Body of pancreas (tissue), 4 donors: ENCODE measurements at regions not wholly inside any gene's neighbourhood (a gene's known extent, or its start where the extent isn't known, plus 50 kb on each side); places are given as distances from the start of the nearest gene placed in this dataset.

ENCODE experiments used
- POLR2A ChIP-seq, 3 donors: fragments of 450-650 bp; IDR thresholded peaks; one replicate each; pipeline ENCODE4 v1.6.1; 2016; ENCODE audit warnings: antibody characterized with exemption in 3 of 3, mild to moderate bottlenecking in 2 of 3
- TF ChIP-seq, protein P1 (sequence below), 7 experiments: fragments of 450-650 bp in 4 of 7; fragments of 200-600 bp in 3 of 7; sonication (generic) in 3 of 7; IDR thresholded peaks; one replicate each; pipeline ENCODE4 v1.5.1; 2016 to 2019; ENCODE audit warnings: antibody characterized with exemption in 7 of 7

GRCh38 chr3:151550642-151551041, 89.8 kb upstream of the IGSF10 start:
- TF ChIP-seq, protein P1, sequence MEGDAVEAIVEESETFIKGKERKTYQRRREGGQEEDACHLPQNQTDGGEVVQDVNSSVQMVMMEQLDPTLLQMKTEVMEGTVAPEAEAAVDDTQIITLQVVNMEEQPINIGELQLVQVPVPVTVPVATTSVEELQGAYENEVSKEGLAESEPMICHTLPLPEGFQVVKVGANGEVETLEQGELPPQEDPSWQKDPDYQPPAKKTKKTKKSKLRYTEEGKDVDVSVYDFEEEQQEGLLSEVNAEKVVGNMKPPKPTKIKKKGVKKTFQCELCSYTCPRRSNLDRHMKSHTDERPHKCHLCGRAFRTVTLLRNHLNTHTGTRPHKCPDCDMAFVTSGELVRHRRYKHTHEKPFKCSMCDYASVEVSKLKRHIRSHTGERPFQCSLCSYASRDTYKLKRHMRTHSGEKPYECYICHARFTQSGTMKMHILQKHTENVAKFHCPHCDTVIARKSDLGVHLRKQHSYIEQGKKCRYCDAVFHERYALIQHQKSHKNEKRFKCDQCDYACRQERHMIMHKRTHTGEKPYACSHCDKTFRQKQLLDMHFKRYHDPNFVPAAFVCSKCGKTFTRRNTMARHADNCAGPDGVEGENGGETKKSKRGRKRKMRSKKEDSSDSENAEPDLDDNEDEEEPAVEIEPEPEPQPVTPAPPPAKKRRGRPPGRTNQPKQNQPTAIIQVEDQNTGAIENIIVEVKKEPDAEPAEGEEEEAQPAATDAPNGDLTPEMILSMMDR (IDR thresholded peaks at IDR 0.05): no peak
- TF ChIP-seq POLR2A (IDR thresholded peaks at IDR 0.05): no peak
